ENCODE measurements at regions not wholly inside any gene's neighbourhood (a gene's known extent, or its start where the extent isn't known, plus 50 kb on each side); places are given as distances from the start of the nearest gene placed in this dataset.

- no peak for DNase-seq (ENCODE audit: low read depth, low spot score)
- H3K4me3 ChIP-seq (ENCODE audit: low read length), result no peak overlapping the region
Observed at GRCh38 chr9:61674882-61675281, 485.0 kb downstream of the SPATA31A7 start.
